ENCODE measurements at regions not wholly inside any gene's neighbourhood (a gene's known extent, or its start where the extent isn't known, plus 50 kb on each side); places are given as distances from the start of the nearest gene placed in this dataset.
"Not testable (repeated sequence)": the region's sequence is repeated elsewhere in the genome, so short reads cannot be mapped to it uniquely, and the experiment has no call there.

- not testable (repeated sequence) for DNase-seq
These were observed 455.8 kb downstream of the MAT2B start for GRCh38 chr5:163961230-163961629.

- DNase-seq: no peak
These were observed 458.5 kb downstream of the MAT2B start for GRCh38 chr5:163963881-163964280.

- DNase-seq: no peak
These were observed 459.3 kb downstream of the MAT2B start for GRCh38 chr5:163964671-163965070.

GRCh38 chr5:163967268-163967667 lies 461.8 kb downstream of the MAT2B start:
- no peak for DNase-seq

- DNase-seq: no peak
These were observed 463.2 kb downstream of the MAT2B start for GRCh38 chr5:163968651-163969050.

GRCh38 chr5:163976696-163977095 lies 471.3 kb downstream of the MAT2B start:
- DNase-seq: no peak

- DNase-seq: no peak
These were observed 473.5 kb downstream of the MAT2B start for GRCh38 chr5:163978897-163979296.

- DNase-seq: no peak
These were observed 483.1 kb downstream of the MAT2B start for GRCh38 chr5:163988566-163988965.

GRCh38 chr5:163993126-163993525 lies 487.7 kb downstream of the MAT2B start:
- no peak for DNase-seq

- DNase-seq: no peak
These were observed 489.8 kb downstream of the MAT2B start for GRCh38 chr5:163995206-163995605.

- no peak for DNase-seq
These were observed 492.5 kb downstream of the MAT2B start for GRCh38 chr5:163997965-163998364.

GRCh38 chr5:164000241-164000640 lies 494.8 kb downstream of the MAT2B start:
- no peak for DNase-seq

GRCh38 chr5:164000819-164001218 lies 495.4 kb downstream of the MAT2B start:
- DNase-seq: no peak

GRCh38 chr5:164002214-164002613 lies 496.8 kb downstream of the MAT2B start:
- DNase-seq: no peak

- no peak for DNase-seq
These were observed 497.2 kb downstream of the MAT2B start for GRCh38 chr5:164002628-164003027.

- no peak for DNase-seq
These were observed 499.7 kb downstream of the MAT2B start for GRCh38 chr5:164005071-164005470.

GRCh38 chr5:164007064-164007463 lies 501.6 kb downstream of the MAT2B start:
- DNase-seq: no peak

- DNase-seq: no peak
These were observed 504.2 kb downstream of the MAT2B start for GRCh38 chr5:164009621-164010020.

GRCh38 chr5:164010900-164011299 lies 505.5 kb downstream of the MAT2B start:
- no peak for DNase-seq

- DNase-seq: no peak
These were observed 507.0 kb downstream of the MAT2B start for GRCh38 chr5:164012371-164012770.

- no peak for DNase-seq
These were observed 507.8 kb downstream of the MAT2B start for GRCh38 chr5:164013077-164013670.

- no peak for DNase-seq
These were observed 514.7 kb downstream of the MAT2B start for GRCh38 chr5:164020116-164020515.

- DNase-seq: no peak
These were observed 522.3 kb downstream of the MAT2B start for GRCh38 chr5:164027738-164028137.

GRCh38 chr5:164038128-164038783 lies 532.8 kb downstream of the MAT2B start:
- DNase-seq: no peak

GRCh38 chr5:164041105-164041504 lies 535.7 kb downstream of the MAT2B start:
- no peak for DNase-seq
